ENCODE measurements at regions not wholly inside any gene's neighbourhood (a gene's known extent, or its start where the extent isn't known, plus 50 kb on each side); places are given as distances from the start of the nearest gene placed in this dataset.

GRCh38 chr11:45471266-45471665 is 185.1 kb upstream of the SYT13 start:
- DNase-seq: no peak

DNA sequence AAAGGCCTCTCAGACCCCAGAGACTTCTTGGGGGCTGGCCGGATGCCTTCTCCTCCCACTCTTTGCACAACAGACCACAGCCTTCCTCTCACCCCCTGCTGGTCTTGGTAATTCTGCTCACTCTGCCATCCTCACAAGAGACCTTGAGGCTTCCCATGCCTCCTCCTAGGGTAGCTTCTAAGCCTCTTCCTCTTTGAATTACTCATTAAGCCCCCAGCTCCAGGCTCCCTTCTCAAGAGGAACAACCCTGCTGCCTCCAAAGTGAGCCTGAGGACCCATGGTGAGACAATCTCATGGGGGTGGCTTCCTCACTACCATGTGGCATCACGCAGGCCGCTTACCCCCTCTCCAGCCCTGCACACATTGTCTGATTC is 184.6 kb upstream of the SYT13 start:
- DNase-seq: no peak

- DNase-seq: no peak
These were observed 184.1 kb upstream of the SYT13 start for GRCh38 chr11:45470151-45470793.

GRCh38 chr11:45468267-45468856 is 182.2 kb upstream of the SYT13 start:
- DNase-seq: no peak

DNA sequence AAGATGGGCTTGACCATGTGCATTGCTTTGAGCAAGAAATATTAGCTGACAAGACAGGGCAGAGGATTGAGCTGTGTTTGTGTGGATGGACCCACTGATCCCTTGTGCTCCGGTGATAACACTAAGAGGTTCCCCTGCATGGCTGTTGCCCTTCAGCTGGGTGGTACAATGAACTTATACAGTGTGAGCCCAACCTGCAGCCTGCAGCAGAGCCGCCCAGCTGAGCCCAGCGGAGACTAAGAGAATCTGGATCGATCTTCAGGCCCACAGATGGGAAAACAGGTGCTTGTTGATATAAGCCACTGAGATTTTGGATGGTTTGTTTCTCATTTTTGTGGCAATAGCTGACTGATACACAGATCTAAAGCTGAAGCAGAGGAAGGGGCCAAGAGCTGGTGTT is 177.4 kb upstream of the SYT13 start:
- no peak for DNase-seq

DNA sequence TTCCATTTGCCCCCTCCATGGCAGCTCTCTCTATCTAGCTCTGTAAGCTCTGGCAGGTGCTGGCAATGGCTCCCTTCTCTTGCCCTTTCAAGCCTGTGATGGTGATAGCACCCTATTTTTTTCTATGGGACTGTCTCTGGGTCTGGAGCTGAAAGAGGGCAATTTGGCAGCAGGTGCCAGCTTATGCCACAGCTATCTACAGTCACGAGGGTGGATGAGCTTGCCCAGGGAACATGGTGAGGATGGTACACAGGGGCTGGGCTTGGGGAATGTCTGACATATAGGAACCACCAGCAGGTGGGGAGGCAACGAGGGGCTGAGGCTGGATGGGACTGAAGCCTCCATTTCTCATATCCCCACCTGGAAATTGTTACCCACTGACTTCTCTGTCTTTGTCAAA is 175.4 kb upstream of the SYT13 start:
- no peak for DNase-seq

DNA sequence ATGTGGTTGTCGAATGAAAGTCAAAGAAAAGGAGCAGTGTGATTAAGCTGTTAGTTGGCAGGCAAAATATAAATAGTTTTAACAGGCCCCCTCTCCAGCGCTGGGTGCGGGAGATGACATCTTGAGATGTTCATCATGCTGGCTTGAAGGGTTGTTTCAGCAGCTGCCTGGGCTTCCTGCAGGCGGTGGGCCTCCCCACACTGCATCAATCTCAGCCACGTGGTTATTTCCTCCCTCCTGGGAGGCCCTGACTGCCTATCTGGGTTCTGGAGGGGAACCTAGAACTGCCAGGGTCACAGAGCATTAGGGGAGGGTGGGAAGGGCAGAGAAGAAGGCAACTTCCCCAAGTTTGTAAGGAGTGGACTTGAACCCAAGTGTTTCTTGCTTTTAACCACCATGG is 173.3 kb upstream of the SYT13 start:
- no peak for DNase-seq

- DNase-seq: no peak
These were observed 172.1 kb upstream of the SYT13 start for GRCh38 chr11:45458269-45458668.

GRCh38 chr11:45457649-45458048 is 171.5 kb upstream of the SYT13 start:
- no peak for DNase-seq

DNA sequence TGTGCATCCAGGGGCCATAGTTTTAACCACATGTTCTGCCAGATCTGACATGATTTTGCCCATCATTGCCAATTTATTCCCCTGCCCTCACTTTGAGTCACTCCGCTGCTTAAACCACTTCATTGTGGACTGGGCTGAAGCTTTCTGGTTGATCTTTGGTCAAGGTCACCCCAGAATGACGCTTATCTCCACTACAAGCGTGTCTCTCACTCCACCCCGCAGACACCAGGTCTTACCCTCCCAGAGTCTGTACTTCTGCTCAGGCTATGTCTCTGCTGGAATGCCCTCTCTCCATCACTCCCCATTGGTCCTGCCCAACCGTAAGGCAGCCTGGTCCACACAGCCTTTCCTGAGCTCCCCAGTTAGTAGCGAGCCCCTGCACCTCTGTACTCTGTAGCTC is 170.5 kb upstream of the SYT13 start:
- DNase-seq: no peak

GRCh38 chr11:45455536-45455935 is 169.4 kb upstream of the SYT13 start:
- no peak for DNase-seq

DNA sequence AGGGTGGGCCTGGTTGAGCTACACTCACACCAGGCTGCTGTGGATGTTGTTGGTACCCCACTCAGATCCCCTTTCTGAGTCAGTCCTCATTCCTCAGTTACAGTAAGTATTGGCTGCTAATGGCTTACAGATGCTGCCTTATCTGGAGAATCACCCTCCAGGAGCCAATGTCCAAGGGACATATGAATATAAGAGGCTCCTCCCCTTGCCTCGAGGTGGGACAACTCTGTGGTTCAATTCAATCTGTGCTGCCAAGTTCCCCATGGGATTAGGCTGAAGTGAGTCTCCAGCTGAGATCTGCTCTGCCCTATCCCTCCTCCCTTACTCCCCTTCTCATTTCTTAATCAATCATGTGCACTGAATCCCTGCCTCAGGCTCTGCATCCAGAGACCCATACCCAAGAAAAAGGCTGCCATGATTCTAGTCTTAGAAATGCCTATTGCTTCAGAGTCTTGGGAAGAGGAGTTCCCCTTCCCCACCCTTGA is 168.8 kb upstream of the SYT13 start:
- no peak for DNase-seq

- DNase-seq: no peak
These were observed 167.6 kb upstream of the SYT13 start for GRCh38 chr11:45453721-45454120.

DNA sequence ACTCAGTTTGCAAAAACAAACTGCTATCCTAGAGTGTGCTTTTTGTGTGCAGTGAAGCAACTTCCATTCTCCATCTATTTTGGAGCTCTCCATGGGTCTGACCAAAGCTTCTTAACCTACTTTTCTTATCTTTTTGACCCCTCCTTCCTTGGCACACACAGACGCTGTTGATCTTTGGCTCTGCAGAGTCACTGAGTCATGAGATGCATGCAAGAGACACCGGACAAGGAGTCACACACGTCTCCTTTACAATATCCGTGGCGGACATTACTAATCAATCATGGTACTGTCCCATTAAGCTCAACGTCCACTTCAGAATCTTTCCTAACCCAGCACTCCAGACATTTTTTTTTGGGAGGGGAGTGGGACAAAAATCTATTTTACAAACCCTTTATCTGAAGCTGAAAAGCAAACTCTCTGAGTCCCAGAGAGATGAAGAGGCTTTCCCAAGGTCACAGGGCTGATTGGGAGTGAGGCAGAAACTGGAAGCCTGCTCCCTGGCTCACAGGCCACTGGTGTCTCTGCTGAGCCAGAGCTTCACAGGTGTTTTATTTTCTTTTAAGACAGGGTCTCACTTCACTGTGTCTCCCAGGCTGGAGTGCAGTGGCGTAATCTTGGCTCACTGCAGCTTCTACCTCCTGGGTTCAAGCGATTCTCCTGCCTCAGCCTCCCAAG is 165.8 kb upstream of the SYT13 start:
- no peak for DNase-seq

GRCh38 chr11:45450189-45450588 is 164.0 kb upstream of the SYT13 start:
- DNase-seq: no peak

- DNase-seq: no peak
These were observed 163.0 kb upstream of the SYT13 start for GRCh38 chr11:45449036-45449601.

GRCh38 chr11:45448561-45448960 is 162.4 kb upstream of the SYT13 start:
- no peak for DNase-seq

DNA sequence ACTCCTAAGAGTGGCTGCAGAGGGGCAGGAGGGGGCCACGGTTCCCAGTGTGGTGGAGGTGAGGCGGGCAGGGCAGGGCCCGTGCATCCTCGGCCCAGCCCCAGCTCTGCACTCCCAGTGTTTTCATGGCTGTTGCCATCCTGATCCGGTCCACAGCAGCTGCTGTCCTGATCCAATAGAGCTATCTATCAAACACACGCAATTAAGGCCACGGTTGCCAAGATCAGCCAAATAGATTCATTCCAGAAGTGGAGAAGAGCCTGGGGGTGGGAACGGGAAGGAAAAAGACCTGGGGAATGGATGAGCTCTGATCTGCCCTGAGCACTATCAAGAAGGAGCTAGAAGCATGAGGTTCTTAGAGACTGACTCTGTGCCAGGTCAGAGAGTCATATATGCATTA is 160.9 kb upstream of the SYT13 start:
- no peak for DNase-seq

DNA sequence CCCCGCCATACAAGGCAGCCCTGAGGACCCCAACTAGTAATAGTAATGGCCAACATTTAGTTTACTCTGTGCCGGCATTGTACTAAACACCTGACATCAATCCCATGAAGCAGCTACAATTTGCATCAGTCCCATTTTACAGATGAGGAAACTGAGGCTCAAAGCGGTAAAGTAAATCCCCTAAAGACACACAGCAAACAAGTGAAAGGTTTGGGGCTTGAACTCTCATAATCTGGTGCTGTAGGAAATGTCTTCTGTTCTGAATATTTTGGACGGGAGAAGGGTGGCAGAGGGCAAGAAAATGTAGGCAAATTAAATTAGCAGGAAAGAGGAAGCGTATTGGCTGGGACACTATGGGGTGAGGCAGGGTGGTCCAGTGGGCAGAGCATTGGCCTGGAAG is 160.3 kb upstream of the SYT13 start:
- no peak for DNase-seq

DNA sequence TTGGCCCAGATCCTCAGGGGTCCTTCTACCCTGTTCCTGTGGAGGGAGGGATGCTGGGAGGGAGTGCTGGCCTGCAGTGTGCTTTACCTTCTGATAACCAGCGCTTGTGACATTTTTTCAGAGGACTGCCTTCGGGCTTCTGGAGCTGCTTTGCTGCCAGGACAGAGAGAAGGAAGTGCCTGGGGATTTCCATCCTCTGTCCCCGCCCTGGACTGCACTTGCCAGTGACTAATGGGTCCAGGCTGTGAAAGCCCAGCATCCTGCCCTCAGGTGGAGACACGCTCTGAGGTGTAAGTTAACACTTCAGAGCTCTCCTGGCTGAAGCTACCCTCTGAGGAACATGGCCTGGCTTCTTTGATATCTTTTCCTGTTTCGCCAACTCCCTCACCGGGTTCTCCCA is 158.7 kb upstream of the SYT13 start:
- no peak for DNase-seq

GRCh38 chr11:45440111-45440510 is 154.0 kb upstream of the SYT13 start:
- no peak for DNase-seq

DNA sequence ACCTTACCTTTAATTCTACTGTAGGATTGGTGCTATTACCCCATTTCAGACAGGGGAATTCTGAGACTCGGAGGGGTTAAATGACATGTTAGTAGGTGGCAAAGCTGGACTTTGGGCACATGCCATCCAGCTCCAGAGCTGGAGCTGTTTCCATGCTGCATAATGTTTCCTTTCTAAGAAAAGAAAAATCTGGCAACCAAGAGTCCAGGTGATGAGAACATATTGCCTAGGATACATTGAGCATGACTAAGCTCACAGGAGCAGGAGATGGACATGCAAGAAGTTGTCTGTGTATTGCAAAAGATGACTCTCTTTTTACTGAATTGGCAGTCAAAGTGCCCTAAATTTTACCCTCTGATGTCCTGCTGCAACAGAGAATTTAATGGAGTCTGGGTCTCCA is 150.8 kb upstream of the SYT13 start:
- no peak for DNase-seq

- DNase-seq: no peak
These were observed 150.0 kb upstream of the SYT13 start for GRCh38 chr11:45436118-45436517.

DNA sequence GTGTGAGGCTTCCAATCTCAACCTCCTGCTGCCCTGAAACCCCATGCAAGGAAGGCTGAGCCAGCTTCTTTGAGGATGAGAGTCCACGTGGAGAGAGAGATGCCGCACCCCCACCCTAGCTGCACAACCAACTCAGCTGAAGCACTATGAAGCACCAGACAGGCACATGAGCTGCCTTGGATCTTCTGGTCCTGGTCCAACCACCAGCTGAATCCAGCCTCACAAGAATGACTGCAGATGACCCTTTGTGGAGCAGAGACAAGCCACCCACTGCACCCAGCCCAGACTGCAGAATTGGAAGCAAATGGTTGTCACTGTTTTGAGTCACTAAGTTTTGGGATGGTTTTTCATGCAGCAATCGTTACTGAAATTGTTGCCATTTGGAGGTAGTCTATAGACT is 149.6 kb upstream of the SYT13 start:
- DNase-seq: no peak
